C4-2B (cell line): ENCODE measurements at regions not wholly inside any gene's neighbourhood (a gene's known extent, or its start where the extent isn't known, plus 50 kb on each side); places are given as distances from the start of the nearest gene placed in this dataset.
"Not testable (repeated sequence)": the region's sequence is repeated elsewhere in the genome, so short reads cannot be mapped to it uniquely, and the experiment has no call there.

Source experiments
- H3K27ac ChIP-seq: fragments of 450-650 bp; 2 replicates; pipeline ENCODE4 v1.5.1; 2017
- CTCF ChIP-seq: fragments of 450-650 bp; conservative IDR thresholded peaks from 2 replicates; pipeline ENCODE4 v1.5.1; 2017; ENCODE audit warnings: mild to moderate bottlenecking
- ZFX ChIP-seq: fragments of 450-650 bp; IDR thresholded peaks from 2 replicates; pipeline ENCODE4 v1.6.1; 2017

- no peak overlapping the region for H3K27ac ChIP-seq
- TF ChIP-seq CTCF (no peak), ZFX (no peak)
Observed at GRCh38 chr1:68919075-68919474, 422.2 kb upstream of the DEPDC1 start.

- H3K27ac ChIP-seq: not testable (repeated sequence)
Observed at GRCh38 chr1:68923475-68924088, 426.7 kb upstream of the DEPDC1 start.

- no peak for TF ChIP-seq CTCF
- no peak for TF ChIP-seq ZFX
- no peak overlapping the region for H3K27ac ChIP-seq
Observed at GRCh38 chr1:68930101-68930500, 433.2 kb upstream of the DEPDC1 start.

GRCh38 chr1:68936530-68936929 lies 439.6 kb upstream of the DEPDC1 start:
- no peak for TF ChIP-seq ZFX
- TF ChIP-seq CTCF: no peak

GRCh38 chr1:68938051-68938666 lies 441.3 kb upstream of the DEPDC1 start:
- H3K27ac ChIP-seq: no peak overlapping the region
- TF ChIP-seq CTCF (no peak), ZFX (no peak)

More at GRCh38 chr1:68936530-68936929, 439.6 kb upstream of the DEPDC1 start:
- no peak overlapping the region for H3K27ac ChIP-seq

GRCh38 chr1:68950036-68950435 lies 453.2 kb upstream of the DEPDC1 start:
- no peak for TF ChIP-seq ZFX
- H3K27ac ChIP-seq: no peak overlapping the region

- no peak overlapping the region for H3K27ac ChIP-seq
- TF ChIP-seq CTCF (no peak), ZFX (no peak)
Observed at GRCh38 chr1:68953311-68953710, 456.4 kb upstream of the DEPDC1 start.

- no peak overlapping the region for H3K27ac ChIP-seq
- TF ChIP-seq CTCF (no peak), ZFX (no peak)
Observed at GRCh38 chr1:68954841-68955240, 458.0 kb upstream of the DEPDC1 start.
